CD8-positive, alpha-beta memory T cell (primary cell): ENCODE measurements at regions not wholly inside any gene's neighbourhood (a gene's known extent, or its start where the extent isn't known, plus 50 kb on each side); places are given as distances from the start of the nearest gene placed in this dataset.

Source experiments
- CTCF ChIA-PET: fragments of 350-600 bp; sonication (Branson Sonifier 250); formaldehyde crosslinking; loops from one replicate; lab custom pipeline; 2021; ENCODE audit warnings: antibody characterized with exemption; lab: Charles Lee
- POLR2A ChIA-PET: fragments of 350-600 bp; sonication (Branson Sonifier 250); formaldehyde crosslinking; loops from one replicate; lab custom pipeline; 2021; ENCODE audit warnings: antibody characterized with exemption; lab: Charles Lee
- DNase-seq, 5 donors: peaks; one replicate each; pipeline versions ENCODE4 v3.0.0 to v3.0.0-alpha.2; 2020 to 2022; ENCODE audit warnings: mixed read lengths in 1 of 5
- H3K27ac ChIP-seq: one replicate; pipeline ENCODE4 v1.7.0; 2013; ENCODE audit warnings: low read depth, mild to moderate bottlenecking, low read length, moderate library complexity
- H3K27me3 ChIP-seq: 2 replicates; pipeline ENCODE4 v1.7.0; 2013; ENCODE audit warnings: low read length, mild to moderate bottlenecking; ENCODE audit not compliant: insufficient read depth, poor library complexity, severe bottlenecking
- H3K36me3 ChIP-seq: 2 replicates; pipeline ENCODE4 v1.7.0; 2013; ENCODE audit warnings: mild to moderate bottlenecking, low read length, moderate library complexity; ENCODE audit not compliant: insufficient read depth
- H3K4me1 ChIP-seq: 2 replicates; pipeline ENCODE4 v1.7.0; 2013; ENCODE audit warnings: mild to moderate bottlenecking, low read length, moderate library complexity; ENCODE audit not compliant: insufficient read depth
- H3K4me3 ChIP-seq: 2 replicates; pipeline ENCODE4 v1.7.0; 2013; ENCODE audit warnings: mild to moderate bottlenecking, low read length
- H3K9me3 ChIP-seq: 2 replicates; pipeline ENCODE4 v1.7.0; 2013; ENCODE audit warnings: mild to moderate bottlenecking, low read length
- H3K27ac Mint-ChIP-seq, 8 donors: one replicate each; pipeline ENCODE4 v1.8.0; 2020 to 2021; ENCODE audit warnings: mixed read lengths in 8 of 8, mild to moderate bottlenecking in 6 of 8, inconsistent platforms in 3 of 8, moderate library complexity in 3 of 8
- H3K27me3 Mint-ChIP-seq, 2 donors: one replicate each; pipeline ENCODE4 v1.8.0; 2020 to 2021; ENCODE audit warnings: mixed read lengths in 2 of 2, mild to moderate bottlenecking in 1 of 2, moderate library complexity in 1 of 2
- H3K36me3 Mint-ChIP-seq, 3 donors: one replicate each; pipeline ENCODE4 v1.8.0; 2020 to 2021; ENCODE audit warnings: mixed read lengths in 3 of 3, inconsistent platforms in 1 of 3, mild to moderate bottlenecking in 1 of 3
- H3K4me1 Mint-ChIP-seq, 3 donors: one replicate each; pipeline ENCODE4 v1.8.0; 2020 to 2021; ENCODE audit warnings: mixed read lengths in 3 of 3, inconsistent platforms in 1 of 3, mild to moderate bottlenecking in 1 of 3
- H3K4me3 Mint-ChIP-seq, 7 donors: one replicate each; pipeline ENCODE4 v1.8.0; 2020 to 2021; ENCODE audit warnings: mixed read lengths in 7 of 7, mild to moderate bottlenecking in 6 of 7, moderate library complexity in 4 of 7, inconsistent platforms in 2 of 7
- H3K9me3 Mint-ChIP-seq, 5 donors: one replicate each; pipeline ENCODE4 v1.8.0; 2020 to 2022; ENCODE audit warnings: mixed read lengths in 5 of 5, mild to moderate bottlenecking in 3 of 5, moderate library complexity in 2 of 5, inconsistent platforms in 1 of 5

GRCh38 chr7:142587578-142588191, 161.6 kb upstream of the PRSS1 start:
- no peaks in the 10 kb centered on the region for H3K9me3 Mint-ChIP-seq
- Histone ChIP-seq H3K4me3 (no peak overlapping the region), H3K9me3 (no peaks in the 10 kb centered on the region), H3K4me1 (no peaks in the 10 kb centered on the region), H3K36me3 (no peaks in the 10 kb centered on the region), H3K27me3 (no peaks in the 10 kb centered on the region), H3K27ac (no peak overlapping the region)
- POLR2A ChIA-PET, result interaction anchor here (1.5 kb wide), 1 partner anchor 210 kb away, joined by 4 read pairs; no protein-coding TSS in a partner anchor
- H3K4me3 Mint-ChIP-seq, result peak overlapping the region in 1 of 7 donors; percentile 50
- H3K27ac Mint-ChIP-seq, result peak overlapping the region in 2 of 8 donors; percentile 27 to 66
- peaks cover 0 to 7% (median 0%) of the 10 kb centered on the region in 3 donors for H3K4me1 Mint-ChIP-seq
- no peaks in the 10 kb centered on the region for H3K27me3 Mint-ChIP-seq
- CTCF ChIA-PET, result interaction anchor here (0.9 to 1.7 kb wide), 4 partner anchors 9 to 223 kb away, joined by 3 to 5 read pairs (median 4); no protein-coding TSS in a partner anchor
- no peaks in the 10 kb centered on the region for H3K36me3 Mint-ChIP-seq
- DNase-seq, result peak in 2 of 5 donors; percentile 11 to 33

GRCh38 chr7:142586611-142587010, 162.7 kb upstream of the PRSS1 start:
- ChIA-PET POLR2A (no interaction called here), CTCF (interaction anchor here (1.1 to 1.7 kb wide), 2 partner anchors 8 to 29 kb away, joined by 3 to 4 read pairs; no protein-coding TSS in a partner anchor)
- Histone ChIP-seq H3K4me3 (no peak overlapping the region), H3K36me3 (no peaks in the 10 kb centered on the region), H3K9me3 (no peaks in the 10 kb centered on the region), H3K27me3 (no peaks in the 10 kb centered on the region), H3K4me1 (peaks cover under 1% of the 10 kb centered on the region), H3K27ac (no peak overlapping the region)
- no peaks in the 10 kb centered on the region for H3K9me3 Mint-ChIP-seq
- H3K36me3 Mint-ChIP-seq, result peaks cover 0 to 1% (median 0%) of the 10 kb centered on the region in 3 donors
- DNase-seq, result no peak
- no peaks in the 10 kb centered on the region for H3K27me3 Mint-ChIP-seq
- peaks cover 4 to 12% (median 5%) of the 10 kb centered on the region in 3 donors for H3K4me1 Mint-ChIP-seq
- peak overlapping the region in 1 of 8 donors; percentile 40 for H3K27ac Mint-ChIP-seq
- H3K4me3 Mint-ChIP-seq, result no peak overlapping the region

GRCh38 chr7:142585425-142585824, 163.8 kb upstream of the PRSS1 start:
- no peak overlapping the region for H3K4me3 Mint-ChIP-seq
- no peak overlapping the region for H3K4me3 ChIP-seq
- peaks cover 0 to 1% (median 0%) of the 10 kb centered on the region in 3 donors for H3K36me3 Mint-ChIP-seq
- no peaks in the 10 kb centered on the region for H3K9me3 ChIP-seq
- no peaks in the 10 kb centered on the region for H3K27me3 ChIP-seq
- H3K4me1 Mint-ChIP-seq, result peaks cover 8 to 23% (median 14%) of the 10 kb centered on the region in 3 donors
- H3K36me3 ChIP-seq, result no peaks in the 10 kb centered on the region
- ChIA-PET CTCF (interaction anchor here (1.1 kb wide), 1 partner anchor 27 kb away, joined by 3 read pairs; no protein-coding TSS in a partner anchor), POLR2A (no interaction called here)
- no peaks in the 10 kb centered on the region for H3K27me3 Mint-ChIP-seq
- DNase-seq, result no peak
- peaks cover 8% of the 10 kb centered on the region for H3K4me1 ChIP-seq
- no peak overlapping the region for H3K27ac Mint-ChIP-seq
- H3K9me3 Mint-ChIP-seq, result no peaks in the 10 kb centered on the region
- H3K27ac ChIP-seq, result no peak overlapping the region

GRCh38 chr7:142584765-142585164, 164.5 kb upstream of the PRSS1 start:
- ChIA-PET CTCF (interaction anchor here (1.1 kb wide), 1 partner anchor 27 kb away, joined by 3 read pairs; no protein-coding TSS in a partner anchor), POLR2A (no interaction called here)
- H3K27me3 ChIP-seq, result no peaks in the 10 kb centered on the region
- peaks cover 8% of the 10 kb centered on the region for H3K4me1 ChIP-seq
- no peak overlapping the region for H3K27ac ChIP-seq
- H3K4me3 ChIP-seq, result no peak overlapping the region
- H3K36me3 Mint-ChIP-seq, result peaks cover 0 to 1% (median 0%) of the 10 kb centered on the region in 3 donors
- H3K9me3 Mint-ChIP-seq, result no peaks in the 10 kb centered on the region
- peak overlapping the region in 1 of 8 donors; percentile 29 for H3K27ac Mint-ChIP-seq
- DNase-seq, result no peak
- H3K4me3 Mint-ChIP-seq, result no peak overlapping the region
- H3K36me3 ChIP-seq, result no peaks in the 10 kb centered on the region
- H3K9me3 ChIP-seq, result no peaks in the 10 kb centered on the region
- H3K27me3 Mint-ChIP-seq, result no peaks in the 10 kb centered on the region
- H3K4me1 Mint-ChIP-seq, result peaks cover 15 to 29% (median 20%) of the 10 kb centered on the region in 3 donors

GRCh38 chr7:142583446-142583845, 165.8 kb upstream of the PRSS1 start:
- H3K4me1 ChIP-seq, result peaks cover 8% of the 10 kb centered on the region
- H3K9me3 Mint-ChIP-seq, result no peaks in the 10 kb centered on the region
- no peak overlapping the region for H3K4me3 ChIP-seq
- DNase-seq, result no peak
- H3K27ac ChIP-seq, result no peak overlapping the region
- no peaks in the 10 kb centered on the region for H3K27me3 ChIP-seq
- peaks cover 16 to 33% (median 23%) of the 10 kb centered on the region in 3 donors for H3K4me1 Mint-ChIP-seq
- H3K36me3 Mint-ChIP-seq, result peaks cover 0 to 1% (median 0%) of the 10 kb centered on the region in 3 donors
- POLR2A ChIA-PET, result no interaction called here
- H3K27ac Mint-ChIP-seq, result peak overlapping the region in 1 of 8 donors; percentile 12
- H3K36me3 ChIP-seq, result no peaks in the 10 kb centered on the region
- H3K27me3 Mint-ChIP-seq, result no peaks in the 10 kb centered on the region
- H3K4me3 Mint-ChIP-seq, result no peak overlapping the region
- CTCF ChIA-PET, result interaction anchor here (1.0 kb wide), 1 partner anchor 68 kb away, joined by 3 read pairs; no protein-coding TSS in a partner anchor
- no peaks in the 10 kb centered on the region for H3K9me3 ChIP-seq

- Mint-ChIP-seq H3K27me3 (no peaks in the 10 kb centered on the region), H3K36me3 (peaks cover 0 to 1% (median 0%) of the 10 kb centered on the region in 3 donors), H3K4me1 (peaks cover 16 to 28% (median 23%) of the 10 kb centered on the region in 3 donors), H3K9me3 (no peaks in the 10 kb centered on the region), H3K27ac (no peak overlapping the region), H3K4me3 (no peak overlapping the region)
- ChIA-PET CTCF (no interaction called here), POLR2A (interaction anchor here (0.9 kb wide), 1 partner anchor 216 kb away, joined by 3 read pairs; no protein-coding TSS in a partner anchor)
- Histone ChIP-seq H3K4me1 (peaks cover 8% of the 10 kb centered on the region), H3K27me3 (no peaks in the 10 kb centered on the region), H3K4me3 (no peak overlapping the region), H3K36me3 (no peaks in the 10 kb centered on the region), H3K9me3 (no peaks in the 10 kb centered on the region), H3K27ac (no peak overlapping the region)
- no peak for DNase-seq
Measured at GRCh38 chr7:142582351-142582750, 166.9 kb upstream of the PRSS1 start.

- DNase-seq, result peak in 1 of 5 donors; percentile 26
- Mint-ChIP-seq H3K4me3 (peak overlapping the region in 5 of 7 donors; percentile 3 to 78 (median 28)), H3K27me3 (no peaks in the 10 kb centered on the region), H3K9me3 (no peaks in the 10 kb centered on the region), H3K36me3 (peaks cover 0 to 1% (median 0%) of the 10 kb centered on the region in 3 donors), H3K4me1 (peaks cover 16 to 25% (median 23%) of the 10 kb centered on the region in 3 donors), H3K27ac (peak overlapping the region in 5 of 8 donors; percentile 21 to 63 (median 58))
- Histone ChIP-seq H3K27ac (no peak overlapping the region), H3K27me3 (no peaks in the 10 kb centered on the region), H3K4me1 (peaks cover 8% of the 10 kb centered on the region), H3K4me3 (no peak overlapping the region), H3K9me3 (no peaks in the 10 kb centered on the region), H3K36me3 (no peaks in the 10 kb centered on the region)
- ChIA-PET CTCF (interaction anchor here (0.8 kb wide), 1 partner anchor 46 kb away, joined by 3 read pairs; no protein-coding TSS in a partner anchor), POLR2A (no interaction called here)
Measured at GRCh38 chr7:142581341-142581740, 167.9 kb upstream of the PRSS1 start.

- no peaks in the 10 kb centered on the region for H3K9me3 ChIP-seq
- no peak overlapping the region for H3K27ac ChIP-seq
- Mint-ChIP-seq H3K27me3 (no peaks in the 10 kb centered on the region), H3K9me3 (no peaks in the 10 kb centered on the region), H3K27ac (peak overlapping the region in 3 of 8 donors; percentile 5 to 22 (median 17)), H3K36me3 (peaks cover 0 to 1% (median 0%) of the 10 kb centered on the region in 3 donors), H3K4me1 (peaks cover 16 to 25% (median 23%) of the 10 kb centered on the region in 3 donors), H3K4me3 (peak overlapping the region in 1 of 7 donors; percentile 37)
- DNase-seq, result no peak
- no peaks in the 10 kb centered on the region for H3K27me3 ChIP-seq
- H3K4me1 ChIP-seq, result peaks cover 8% of the 10 kb centered on the region
- H3K4me3 ChIP-seq, result no peak overlapping the region
- no peaks in the 10 kb centered on the region for H3K36me3 ChIP-seq
- POLR2A ChIA-PET, result no interaction called here
- CTCF ChIA-PET, result no interaction called here
Measured at GRCh38 chr7:142579946-142580345, 169.3 kb upstream of the PRSS1 start.
